WTC11 (cell line): ENCODE measurements at regions not wholly inside any gene's neighbourhood (a gene's known extent, or its start where the extent isn't known, plus 50 kb on each side); places are given as distances from the start of the nearest gene placed in this dataset.

Source experiments
- ATAC-seq: fragments of 200-7000 bp; cut with Tn5 transposase; 2 replicates; pipeline ENCODE4 v1.10.0; 2021; ENCODE audit warnings: mild to moderate bottlenecking, moderate library complexity
- CTCF ChIA-PET: fragments of 300-600 bp; sonication (Branson Sonifier 250); formaldehyde crosslinking; loops from one replicate; lab custom pipeline; 2021; ENCODE audit warnings: antibody characterized with exemption; lab: Charles Lee
- POLR2A ChIA-PET: fragments of 350-600 bp; sonication (Branson Sonifier 250); formaldehyde crosslinking; loops from one replicate; lab custom pipeline; 2021; ENCODE audit warnings: antibody characterized with exemption; lab: Charles Lee
- DNase-seq: peaks from one replicate; pipeline ENCODE4 v3.0.0; 2021; ENCODE audit warnings: low spot score
- H3K27ac Mint-ChIP-seq: 2 replicates; pipeline ENCODE4 v1.8.0; 2021; ENCODE audit warnings: mixed read lengths
- H3K27me3 Mint-ChIP-seq: 2 replicates; pipeline ENCODE4 v1.8.0; 2021; ENCODE audit warnings: low read depth, mild to moderate bottlenecking, moderate library complexity, mixed read lengths
- H3K36me3 Mint-ChIP-seq: 2 replicates; pipeline ENCODE4 v1.8.0; 2021; ENCODE audit warnings: mixed read lengths
- H3K4me1 Mint-ChIP-seq: 2 replicates; pipeline ENCODE4 v1.8.0; 2022; ENCODE audit warnings: mixed read lengths
- H3K4me3 Mint-ChIP-seq: 2 replicates; pipeline ENCODE4 v1.8.0; 2021; ENCODE audit warnings: mild to moderate bottlenecking, moderate library complexity, mixed read lengths
- H3K9me3 Mint-ChIP-seq: 2 replicates; pipeline ENCODE4 v1.8.0; 2021; ENCODE audit warnings: mixed read lengths
- ARID4B ChIP-seq: sonication (generic); formaldehyde crosslinking; IDR thresholded peaks from 2 replicates; pipeline ENCODE4 v1.8.0; 2023; ENCODE audit warnings: missing genetic modification reagents, mild to moderate bottlenecking, borderline replicate concordance
- CBFB ChIP-seq: sonication (generic); formaldehyde crosslinking; IDR thresholded peaks from 2 replicates; pipeline ENCODE4 v1.8.1; 2022; ENCODE audit warnings: mild to moderate bottlenecking, low read depth, missing genetic modification reagents
- FOXP1 ChIP-seq: sonication (generic); formaldehyde crosslinking; IDR thresholded peaks from 2 replicates; pipeline ENCODE4 v1.8.0; 2022; ENCODE audit warnings: missing genetic modification reagents, mild to moderate bottlenecking, moderate library complexity, borderline replicate concordance
- GABPB1 ChIP-seq: sonication (generic); formaldehyde crosslinking; IDR thresholded peaks from 2 replicates; pipeline ENCODE4 v1.8.1; 2023; ENCODE audit warnings: mild to moderate bottlenecking, missing genetic modification reagents
- IRF1 ChIP-seq: sonication (generic); formaldehyde crosslinking; IDR thresholded peaks from 2 replicates; pipeline ENCODE4 v1.8.0; 2023; ENCODE audit warnings: missing genetic modification reagents
- JAZF1 ChIP-seq: fragments of 250-450 bp; sonication (Bioruptor Pico); IDR thresholded peaks from 2 replicates; pipeline ENCODE4 v1.9.0; 2021; ENCODE audit warnings: moderate library complexity, mild to moderate bottlenecking, inconsistent platforms
- PREB ChIP-seq: sonication (generic); formaldehyde crosslinking; IDR thresholded peaks from 2 replicates; pipeline ENCODE4 v1.8.1; 2022; ENCODE audit warnings: mild to moderate bottlenecking, missing genetic modification reagents, moderate library complexity, borderline replicate concordance
- TCF7 ChIP-seq: sonication (generic); formaldehyde crosslinking; IDR thresholded peaks from 2 replicates; pipeline ENCODE4 v1.8.0; 2022; ENCODE audit warnings: mild to moderate bottlenecking, low read depth, missing genetic modification reagents, moderate library complexity
- ZBTB21 ChIP-seq: sonication (generic); formaldehyde crosslinking; IDR thresholded peaks from 2 replicates; pipeline ENCODE4 v1.8.1; 2023; ENCODE audit warnings: mild to moderate bottlenecking, missing genetic modification reagents, borderline replicate concordance
- ZBTB43 ChIP-seq: sonication (generic); formaldehyde crosslinking; IDR thresholded peaks from 2 replicates; pipeline ENCODE4 v1.8.1; 2023; ENCODE audit warnings: mild to moderate bottlenecking, missing genetic modification reagents
- ZNF121 ChIP-seq: sonication (generic); formaldehyde crosslinking; IDR thresholded peaks from 2 replicates; pipeline ENCODE4 v1.8.0; 2023; ENCODE audit warnings: missing genetic modification reagents
- ZNF219 ChIP-seq: sonication (generic); formaldehyde crosslinking; IDR thresholded peaks from 2 replicates; pipeline ENCODE4 v1.8.0; 2023; ENCODE audit warnings: missing genetic modification reagents, mild to moderate bottlenecking, borderline replicate concordance
- ZNF263 ChIP-seq: sonication (generic); formaldehyde crosslinking; IDR thresholded peaks from 2 replicates; pipeline ENCODE4 v1.8.1; 2022; ENCODE audit warnings: low read depth, mild to moderate bottlenecking, moderate library complexity, missing genetic modification reagents
- ZNF317 ChIP-seq: sonication (generic); formaldehyde crosslinking; IDR thresholded peaks from 2 replicates; pipeline ENCODE4 v1.8.1; 2023; ENCODE audit warnings: low read depth, mild to moderate bottlenecking, moderate library complexity, missing genetic modification reagents, borderline replicate concordance
- ZNF425 ChIP-seq: fragments of 250-450 bp; sonication (Bioruptor Pico); conservative IDR thresholded peaks from 2 replicates; pipeline ENCODE4 v1.9.0; 2021; ENCODE audit warnings: mild to moderate bottlenecking
- TF ChIP-seq, protein P1 (sequence below): sonication (generic); formaldehyde crosslinking; IDR thresholded peaks from 2 replicates; pipeline ENCODE4 v1.8.1; 2023; ENCODE audit warnings: mild to moderate bottlenecking, moderate library complexity, missing genetic modification reagents
- TF ChIP-seq, protein P2 (sequence below): sonication (generic); formaldehyde crosslinking; IDR thresholded peaks from 2 replicates; pipeline ENCODE4 v1.8.0; 2022; ENCODE audit warnings: mild to moderate bottlenecking, missing genetic modification reagents

GRCh38 chr6:153328194-153328593 is 197.1 kb upstream of the RGS17 start:
- Mint-ChIP-seq H3K27me3 (no peaks in the 10 kb centered on the region), H3K36me3 (peaks cover 2% of the 10 kb centered on the region; the same call in 1 of the 2 replicates), H3K27ac (no peak overlapping the region), H3K4me3 (no peak overlapping the region), H3K9me3 (peaks cover 17% of the 10 kb centered on the region), H3K4me1 (no peaks in the 10 kb centered on the region)
- ChIA-PET POLR2A (no interaction called here), CTCF (no interaction called here)
- ATAC-seq (no peak), DNase-seq (no peak)
- TF ChIP-seq ARID4B (CRISPR knock-in tag) = no peak
- TF ChIP-seq ZBTB21 (CRISPR knock-in tag) = no peak
- TF ChIP-seq ZBTB43 = no peak
- TF ChIP-seq, protein P1, sequence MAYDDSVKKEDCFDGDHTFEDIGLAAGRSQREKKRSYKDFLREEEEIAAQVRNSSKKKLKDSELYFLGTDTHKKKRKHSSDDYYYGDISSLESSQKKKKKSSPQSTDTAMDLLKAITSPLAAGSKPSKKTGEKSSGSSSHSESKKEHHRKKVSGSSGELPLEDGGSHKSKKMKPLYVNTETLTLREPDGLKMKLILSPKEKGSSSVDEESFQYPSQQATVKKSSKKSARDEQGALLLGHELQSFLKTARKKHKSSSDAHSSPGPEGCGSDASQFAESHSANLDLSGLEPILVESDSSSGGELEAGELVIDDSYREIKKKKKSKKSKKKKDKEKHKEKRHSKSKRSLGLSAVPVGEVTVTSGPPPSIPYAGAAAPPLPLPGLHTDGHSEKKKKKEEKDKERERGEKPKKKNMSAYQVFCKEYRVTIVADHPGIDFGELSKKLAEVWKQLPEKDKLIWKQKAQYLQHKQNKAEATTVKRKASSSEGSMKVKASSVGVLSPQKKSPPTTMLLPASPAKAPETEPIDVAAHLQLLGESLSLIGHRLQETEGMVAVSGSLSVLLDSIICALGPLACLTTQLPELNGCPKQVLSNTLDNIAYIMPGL (CRISPR knock-in tag) = no peak
- TF ChIP-seq ZNF219 (CRISPR knock-in tag) = no peak
- TF ChIP-seq ZNF317 = no peak
- no peak for TF ChIP-seq ZNF425 (CRISPR knock-in tag)
- TF ChIP-seq ZNF121 (CRISPR knock-in tag) = no peak

DNA sequence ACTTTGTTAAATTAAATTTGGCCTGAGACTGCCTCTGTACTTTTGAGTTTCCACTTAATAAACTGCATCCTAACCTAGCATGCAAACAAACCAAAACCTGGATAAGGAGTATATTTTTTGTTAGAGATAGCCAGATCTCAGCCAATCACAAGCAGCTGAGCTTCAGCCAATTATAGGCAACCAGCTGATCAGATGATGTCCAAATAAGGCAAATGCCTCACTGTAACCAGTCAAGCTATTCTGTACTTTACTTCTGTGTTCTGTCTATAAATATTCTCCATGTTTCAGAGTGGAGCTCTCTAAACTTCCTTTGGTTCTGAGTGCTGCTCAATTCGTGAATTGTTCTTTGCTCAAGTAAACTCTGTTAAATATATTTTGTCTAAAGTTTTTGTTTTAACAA is 194.6 kb upstream of the RGS17 start:
- CTCF ChIA-PET = no interaction called here
- Mint-ChIP-seq H3K4me3 (no peak overlapping the region), H3K9me3 (peaks cover 4% of the 10 kb centered on the region)
- TF ChIP-seq IRF1 (no peak), ZNF263 (no peak), FOXP1 (no peak), PREB (CRISPR knock-in tag) (no peak), ZNF425 (CRISPR knock-in tag) (no peak), JAZF1 (CRISPR knock-in tag) (no peak), GABPB1 (CRISPR knock-in tag) (no peak), TCF7 (CRISPR knock-in tag) (no peak), CBFB (no peak)
- TF ChIP-seq, protein P2, sequence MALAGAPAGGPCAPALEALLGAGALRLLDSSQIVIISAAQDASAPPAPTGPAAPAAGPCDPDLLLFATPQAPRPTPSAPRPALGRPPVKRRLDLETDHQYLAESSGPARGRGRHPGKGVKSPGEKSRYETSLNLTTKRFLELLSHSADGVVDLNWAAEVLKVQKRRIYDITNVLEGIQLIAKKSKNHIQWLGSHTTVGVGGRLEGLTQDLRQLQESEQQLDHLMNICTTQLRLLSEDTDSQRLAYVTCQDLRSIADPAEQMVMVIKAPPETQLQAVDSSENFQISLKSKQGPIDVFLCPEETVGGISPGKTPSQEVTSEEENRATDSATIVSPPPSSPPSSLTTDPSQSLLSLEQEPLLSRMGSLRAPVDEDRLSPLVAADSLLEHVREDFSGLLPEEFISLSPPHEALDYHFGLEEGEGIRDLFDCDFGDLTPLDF = no peak

More for the DNA sequence above, 194.6 kb upstream of the RGS17 start:
- Mint-ChIP-seq H3K27me3 (no peaks in the 10 kb centered on the region), H3K4me1 (no peaks in the 10 kb centered on the region), H3K36me3 (peaks cover 2% of the 10 kb centered on the region; the same call in 1 of the 2 replicates), H3K27ac (no peak overlapping the region)
- ATAC-seq (no peak), DNase-seq (no peak)
- POLR2A ChIA-PET = no interaction called here
